GM12875 (cell line): ENCODE measurements at regions not wholly inside any gene's neighbourhood (a gene's known extent, or its start where the extent isn't known, plus 50 kb on each side); places are given as distances from the start of the nearest gene placed in this dataset.
A peak's percentile ranks its signal among the peaks of the same experiment; 100 is the strongest.

Source experiments
- H3K4me3 ChIP-seq: one replicate; pipeline ENCODE4 v1.5.1; 2011; ENCODE audit warnings: low read depth, low read length, control low read depth
- CTCF ChIP-seq: IDR thresholded peaks from 2 replicates; pipeline ENCODE4 v1.5.1; 2011; ENCODE audit warnings: low read depth, mild to moderate bottlenecking, control low read depth, inconsistent platforms, low read length, moderate library complexity, borderline replicate concordance; ENCODE audit not compliant: insufficient read depth

GRCh38 chr17:65278820-65279184 is 141.6 kb downstream of the RGS9 start:
- H3K4me3 ChIP-seq: no peak overlapping the region
- no peak for TF ChIP-seq CTCF

GRCh38 chr17:65278050-65278819 is 141.1 kb downstream of the RGS9 start:
- no peak overlapping the region for H3K4me3 ChIP-seq
- peak; percentile 55 for TF ChIP-seq CTCF

- H3K4me3 ChIP-seq: no peak overlapping the region
- no peak for TF ChIP-seq CTCF
Observed at GRCh38 chr17:65277576-65277975, 140.4 kb downstream of the RGS9 start.
